Hepatocyte (in vitro differentiated cells): ENCODE measurements at regions not wholly inside any gene's neighbourhood (a gene's known extent, or its start where the extent isn't known, plus 50 kb on each side); places are given as distances from the start of the nearest gene placed in this dataset.

ENCODE experiments used
- DNase-seq: peaks from one replicate; pipeline ENCODE4 v3.0.0-alpha.2; 2016; ENCODE audit warnings: low spot score
- H2AFZ ChIP-seq: fragments of 200-600 bp; sonication (generic); 2 replicates; pipeline ENCODE4 v1.6.0; 2016; ENCODE audit warnings: antibody characterized with exemption, mild to moderate bottlenecking
- H3K27ac ChIP-seq: fragments of 200-600 bp; sonication (generic); 2 replicates; pipeline ENCODE4 v1.5.1; 2016; ENCODE audit warnings: mild to moderate bottlenecking
- H3K27me3 ChIP-seq: fragments of 200-600 bp; sonication (generic); 2 replicates; pipeline ENCODE4 v1.6.1; 2016
- H3K36me3 ChIP-seq: fragments of 200-600 bp; sonication (generic); replicated peaks from 2 replicates; pipeline ENCODE4 v1.5.1; 2016; ENCODE audit warnings: low read depth; ENCODE audit not compliant: insufficient read depth
- H3K4me1 ChIP-seq: fragments of 200-600 bp; sonication (generic); 2 replicates; pipeline ENCODE4 v1.5.1; 2016; ENCODE audit warnings: mild to moderate bottlenecking, moderate library complexity; ENCODE audit not compliant: insufficient read depth
- H3K4me2 ChIP-seq: fragments of 200-600 bp; sonication (generic); 2 replicates; pipeline ENCODE4 v1.6.0; 2016
- H3K4me3 ChIP-seq: fragments of 200-600 bp; sonication (generic); 2 replicates; pipeline ENCODE4 v1.5.1; 2016; ENCODE audit warnings: mild to moderate bottlenecking
- H3K79me2 ChIP-seq: fragments of 200-600 bp; sonication (generic); 2 replicates; pipeline ENCODE4 v1.6.0; 2017; ENCODE audit warnings: mild to moderate bottlenecking
- H3K9me2 ChIP-seq: fragments of 200-600 bp; sonication (generic); replicated peaks from 2 replicates; pipeline ENCODE4 v1.6.0; 2017; ENCODE audit warnings: mild to moderate bottlenecking; ENCODE audit not compliant: insufficient read depth
- H3K9me3 ChIP-seq: fragments of 200-600 bp; sonication (generic); 2 replicates; pipeline ENCODE4 v1.5.1; 2016; ENCODE audit warnings: low read depth, mild to moderate bottlenecking
- H4K20me1 ChIP-seq: fragments of 200-600 bp; sonication (generic); 2 replicates; pipeline ENCODE4 v1.6.0; 2016; ENCODE audit warnings: mild to moderate bottlenecking; ENCODE audit not compliant: insufficient read depth, poor library complexity, severe bottlenecking
- CTCF ChIP-seq: fragments of 200-600 bp; sonication (generic); IDR thresholded peaks from 2 replicates; pipeline ENCODE4 v1.5.1; 2016; ENCODE audit warnings: antibody characterized with exemption, mild to moderate bottlenecking; ENCODE audit not compliant: poor library complexity
- EZH2 ChIP-seq: fragments of 200-600 bp; sonication (generic); IDR thresholded peaks from 2 replicates; pipeline ENCODE4 v1.6.1; 2016; ENCODE audit warnings: antibody characterized with exemption, mild to moderate bottlenecking, borderline replicate concordance
- EZH2phosphoT487 ChIP-seq: fragments of 200-600 bp; sonication (generic); IDR thresholded peaks from one replicate; pipeline ENCODE4 v1.6.1; 2018; ENCODE audit warnings: antibody characterized with exemption, mild to moderate bottlenecking, low read depth, moderate library complexity; ENCODE audit not compliant: unreplicated experiment, severe bottlenecking
- WGBS: methylation state at CpG from one replicate; pipeline ENCODE4 v1.1.6; 2016; ENCODE audit warnings: low lambda C conversion rate; ENCODE audit errors: missing lambda C conversion rate; 5-methylcytosine and 5-hydroxymethylcytosine counted together

- Histone ChIP-seq H3K36me3 (no peaks in the 10 kb centered on the region), H3K4me2 (no peak overlapping the region), H3K9me2 (no peaks in the 10 kb centered on the region), H2AFZ (no peak overlapping the region), H3K27me3 (no peaks in the 10 kb centered on the region), H3K27ac (no peak overlapping the region), H4K20me1 (no peaks in the 10 kb centered on the region), H3K79me2 (no peaks in the 10 kb centered on the region), H3K9me3 (no peaks in the 10 kb centered on the region), H3K4me3 (no peak overlapping the region), H3K4me1 (peaks cover 4% of the 10 kb centered on the region)
- TF ChIP-seq EZH2phosphoT487 (no peak), CTCF (no peak), EZH2 (no peak)
- 57% methylated on average over 2 of the region's 2 CpGs for WGBS
- DNase-seq = no peak
Observed at GRCh38 chr10:117429643-117430265, 54.5 kb upstream of the PDZD8 start.

- H3K27me3 ChIP-seq = no peaks in the 10 kb centered on the region
- H3K36me3 ChIP-seq = no peaks in the 10 kb centered on the region
- H3K9me2 ChIP-seq = no peaks in the 10 kb centered on the region
- H3K4me1 ChIP-seq = peaks cover 4% of the 10 kb centered on the region
- H3K4me3 ChIP-seq = no peak overlapping the region
- no peak overlapping the region for H3K4me2 ChIP-seq
- no peaks in the 10 kb centered on the region for H3K9me3 ChIP-seq
- TF ChIP-seq CTCF = no peak
- TF ChIP-seq EZH2phosphoT487 = no peak
- TF ChIP-seq EZH2 = no peak
- no peaks in the 10 kb centered on the region for H3K79me2 ChIP-seq
- DNase-seq = no peak
- WGBS = 70% methylated on average over 4 of the region's 4 CpGs
- no peaks in the 10 kb centered on the region for H4K20me1 ChIP-seq
- H2AFZ ChIP-seq = no peak overlapping the region
- no peak overlapping the region for H3K27ac ChIP-seq
Observed at GRCh38 chr10:117427356-117427755, 52.1 kb upstream of the PDZD8 start.

GRCh38 chr10:117425974-117426566 is 50.8 kb upstream of the PDZD8 start:
- no peaks in the 10 kb centered on the region for H3K9me2 ChIP-seq
- H3K36me3 ChIP-seq = no peaks in the 10 kb centered on the region
- no peak overlapping the region for H3K4me3 ChIP-seq
- no peaks in the 10 kb centered on the region for H3K9me3 ChIP-seq
- no peak for DNase-seq
- 65% methylated on average over 5 of the region's 5 CpGs for WGBS
- no peak overlapping the region for H2AFZ ChIP-seq
- no peaks in the 10 kb centered on the region for H4K20me1 ChIP-seq
- no peaks in the 10 kb centered on the region for H3K79me2 ChIP-seq
- H3K4me1 ChIP-seq = peaks cover 4% of the 10 kb centered on the region
- peak overlapping the region; percentile 81 for H3K27ac ChIP-seq
- no peak for TF ChIP-seq CTCF
- no peak for TF ChIP-seq EZH2
- TF ChIP-seq EZH2phosphoT487 = no peak
- H3K27me3 ChIP-seq = no peaks in the 10 kb centered on the region
- H3K4me2 ChIP-seq = peak overlapping the region; percentile 56
